K562 (cell line): ENCODE measurements at regions not wholly inside any gene's neighbourhood (a gene's known extent, or its start where the extent isn't known, plus 50 kb on each side); places are given as distances from the start of the nearest gene placed in this dataset.

Experiments
- ARNT ChIP-seq, 2 experiments: fragments of 450-650 bp; IDR thresholded peaks; 2 replicates each; pipeline ENCODE4 v1.6.1; 2016; ENCODE audit warnings: mild to moderate bottlenecking in 1 of 2
- TGIF2 ChIP-seq: sonication (generic); formaldehyde crosslinking; IDR thresholded peaks from 2 replicates; pipeline ENCODE4 v1.8.1; 2022; ENCODE audit warnings: mild to moderate bottlenecking, missing genetic modification reagents, moderate library complexity
- TF ChIP-seq, protein P1 (sequence below), 3 experiments: IDR thresholded peaks in 2 of 3; conservative IDR thresholded peaks in 1 of 3; 2 replicates each; pipeline ENCODE4 v1.5.1; 2011 to 2012; ENCODE audit warnings: low read length in 3 of 3, mild to moderate bottlenecking in 3 of 3, control low read depth in 2 of 3, improper control_type of control experiment in 1 of 3, inconsistent platforms in 1 of 3, low read depth in 1 of 3, mixed read lengths in 1 of 3, moderate library complexity in 1 of 3; ENCODE audit not compliant: insufficient read depth in 2 of 3

DNA sequence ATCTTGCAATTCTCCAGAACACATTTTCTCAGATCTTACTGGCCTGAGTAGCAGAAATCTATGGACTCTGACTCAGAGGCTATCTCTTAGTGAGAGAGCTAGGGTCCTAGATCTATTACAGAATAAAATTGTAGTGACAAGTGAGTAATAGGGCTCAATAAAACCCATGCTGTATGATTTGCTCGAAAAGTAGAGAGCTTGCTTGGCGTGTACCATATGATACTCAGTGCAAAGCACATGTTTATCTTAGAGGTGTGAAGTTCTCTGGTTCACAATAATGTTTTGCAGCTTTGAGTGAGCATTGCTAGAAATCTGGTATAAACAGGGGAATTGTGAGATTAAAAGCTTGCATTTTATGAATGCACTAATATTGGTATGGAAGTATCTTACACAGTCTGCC is 87.8 kb upstream of the PRSS16 start:
- TF ChIP-seq, protein P1, sequence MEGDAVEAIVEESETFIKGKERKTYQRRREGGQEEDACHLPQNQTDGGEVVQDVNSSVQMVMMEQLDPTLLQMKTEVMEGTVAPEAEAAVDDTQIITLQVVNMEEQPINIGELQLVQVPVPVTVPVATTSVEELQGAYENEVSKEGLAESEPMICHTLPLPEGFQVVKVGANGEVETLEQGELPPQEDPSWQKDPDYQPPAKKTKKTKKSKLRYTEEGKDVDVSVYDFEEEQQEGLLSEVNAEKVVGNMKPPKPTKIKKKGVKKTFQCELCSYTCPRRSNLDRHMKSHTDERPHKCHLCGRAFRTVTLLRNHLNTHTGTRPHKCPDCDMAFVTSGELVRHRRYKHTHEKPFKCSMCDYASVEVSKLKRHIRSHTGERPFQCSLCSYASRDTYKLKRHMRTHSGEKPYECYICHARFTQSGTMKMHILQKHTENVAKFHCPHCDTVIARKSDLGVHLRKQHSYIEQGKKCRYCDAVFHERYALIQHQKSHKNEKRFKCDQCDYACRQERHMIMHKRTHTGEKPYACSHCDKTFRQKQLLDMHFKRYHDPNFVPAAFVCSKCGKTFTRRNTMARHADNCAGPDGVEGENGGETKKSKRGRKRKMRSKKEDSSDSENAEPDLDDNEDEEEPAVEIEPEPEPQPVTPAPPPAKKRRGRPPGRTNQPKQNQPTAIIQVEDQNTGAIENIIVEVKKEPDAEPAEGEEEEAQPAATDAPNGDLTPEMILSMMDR (IDR thresholded peaks at IDR 0.05 in 2 of 3, conservative IDR thresholded peaks at IDR 0.05 in 1 of 3; ENCODE audit: insufficient read depth in 2 of 3, low read depth in 1 of 3, low read length in 3 of 3) = no peak
- TF ChIP-seq ARNT (IDR thresholded peaks at IDR 0.05) = no peak
- TF ChIP-seq TGIF2 (CRISPR knock-in tag) = no peak
